ENCODE measurements at regions not wholly inside any gene's neighbourhood (a gene's known extent, or its start where the extent isn't known, plus 50 kb on each side); places are given as distances from the start of the nearest gene placed in this dataset.

DNA sequence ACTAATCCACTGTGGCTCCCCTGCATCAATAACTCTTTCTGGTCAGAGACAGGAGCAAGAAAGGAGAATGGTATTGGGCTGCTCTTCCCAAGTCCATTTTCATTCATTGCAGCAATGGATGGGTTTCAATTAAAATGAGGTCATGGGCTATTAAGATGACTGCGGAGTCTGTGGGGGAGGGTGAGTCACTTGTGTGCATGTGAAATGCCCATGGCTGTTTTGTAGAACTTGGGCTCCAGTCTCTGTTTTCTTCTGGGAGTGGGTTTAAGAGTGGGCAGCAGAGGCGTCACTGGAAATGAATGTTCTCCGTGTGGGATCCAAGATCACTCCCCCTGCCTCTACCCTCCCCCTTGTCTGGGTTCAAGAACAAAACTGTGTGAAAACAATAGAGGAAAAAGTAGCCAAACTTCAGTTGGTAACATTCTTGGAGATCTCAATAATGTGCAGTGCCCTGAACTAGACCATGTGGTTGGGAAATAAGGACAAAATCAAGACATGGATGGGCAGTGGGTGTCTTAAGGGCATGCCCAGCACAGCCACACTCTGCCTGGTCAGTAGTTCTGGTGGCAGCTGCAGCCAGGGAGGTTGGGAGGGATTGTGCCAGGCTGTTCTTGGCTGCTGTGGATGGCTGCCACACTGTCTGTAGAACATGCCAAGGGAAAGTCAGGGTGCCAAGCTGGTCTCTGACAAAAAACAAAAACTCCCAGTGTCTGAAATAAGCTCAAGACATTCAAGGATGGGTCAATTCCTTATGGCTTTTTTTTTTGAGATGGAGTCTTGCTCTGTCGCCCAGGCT is 68.2 kb upstream of the CXCR4 start:
- no peak overlapping the region for H3K9ac ChIP-seq
- H2AFZ ChIP-seq: no peak overlapping the region
- TF ChIP-seq, protein P1, sequence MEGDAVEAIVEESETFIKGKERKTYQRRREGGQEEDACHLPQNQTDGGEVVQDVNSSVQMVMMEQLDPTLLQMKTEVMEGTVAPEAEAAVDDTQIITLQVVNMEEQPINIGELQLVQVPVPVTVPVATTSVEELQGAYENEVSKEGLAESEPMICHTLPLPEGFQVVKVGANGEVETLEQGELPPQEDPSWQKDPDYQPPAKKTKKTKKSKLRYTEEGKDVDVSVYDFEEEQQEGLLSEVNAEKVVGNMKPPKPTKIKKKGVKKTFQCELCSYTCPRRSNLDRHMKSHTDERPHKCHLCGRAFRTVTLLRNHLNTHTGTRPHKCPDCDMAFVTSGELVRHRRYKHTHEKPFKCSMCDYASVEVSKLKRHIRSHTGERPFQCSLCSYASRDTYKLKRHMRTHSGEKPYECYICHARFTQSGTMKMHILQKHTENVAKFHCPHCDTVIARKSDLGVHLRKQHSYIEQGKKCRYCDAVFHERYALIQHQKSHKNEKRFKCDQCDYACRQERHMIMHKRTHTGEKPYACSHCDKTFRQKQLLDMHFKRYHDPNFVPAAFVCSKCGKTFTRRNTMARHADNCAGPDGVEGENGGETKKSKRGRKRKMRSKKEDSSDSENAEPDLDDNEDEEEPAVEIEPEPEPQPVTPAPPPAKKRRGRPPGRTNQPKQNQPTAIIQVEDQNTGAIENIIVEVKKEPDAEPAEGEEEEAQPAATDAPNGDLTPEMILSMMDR (IDR thresholded peaks at IDR 0.05): no peak
- no peaks in the 10 kb centered on the region for H3K27me3 ChIP-seq (ENCODE audit: control insufficient read depth, insufficient read depth, low read length)
- no peak overlapping the region for H3K27ac ChIP-seq
- H3K4me3 ChIP-seq (ENCODE audit: low read depth, low read length): no peak overlapping the region
- no peak overlapping the region for H3K4me2 ChIP-seq (ENCODE audit: low read length)
- no peaks in the 10 kb centered on the region for H3K79me2 ChIP-seq
- H3K9me3 ChIP-seq (ENCODE audit: control insufficient read depth, low read length): no peaks in the 10 kb centered on the region
- no peaks in the 10 kb centered on the region for H3K4me1 ChIP-seq
- H3K36me3 ChIP-seq (ENCODE audit: control insufficient read depth, insufficient read depth, low read length): no peaks in the 10 kb centered on the region

DNA sequence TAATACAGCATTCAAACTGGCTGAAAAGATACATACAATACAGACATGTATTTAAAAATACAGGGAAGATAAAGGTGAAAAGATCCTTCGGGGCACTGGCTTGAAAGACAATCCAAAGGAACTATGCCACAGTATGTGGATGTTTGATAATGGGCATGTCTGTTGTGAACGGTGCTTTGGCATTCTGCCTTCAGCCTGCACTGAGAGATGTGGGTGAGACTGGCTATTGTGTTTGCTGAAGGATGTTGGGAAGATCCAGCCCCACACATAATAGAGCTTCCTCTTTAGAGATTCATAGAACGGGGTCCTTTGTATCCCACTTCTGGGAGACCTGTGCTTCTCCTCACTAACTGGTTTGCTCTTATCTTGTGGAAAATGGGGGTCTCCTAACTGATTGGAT is 65.1 kb upstream of the CXCR4 start:
- H3K27ac ChIP-seq: no peak overlapping the region
- H3K9ac ChIP-seq: no peak overlapping the region
- H3K27me3 ChIP-seq (ENCODE audit: control insufficient read depth, insufficient read depth, low read length): no peaks in the 10 kb centered on the region
- TF ChIP-seq, protein P1 (IDR thresholded peaks at IDR 0.05): no peak
- H3K79me2 ChIP-seq: no peaks in the 10 kb centered on the region
- H3K9me3 ChIP-seq (ENCODE audit: control insufficient read depth, low read length): no peaks in the 10 kb centered on the region
- no peaks in the 10 kb centered on the region for H3K36me3 ChIP-seq (ENCODE audit: control insufficient read depth, insufficient read depth, low read length)
- no peak overlapping the region for H2AFZ ChIP-seq
- no peak overlapping the region for H3K4me2 ChIP-seq (ENCODE audit: low read length)
- no peaks in the 10 kb centered on the region for H3K4me1 ChIP-seq
- no peak overlapping the region for H3K4me3 ChIP-seq (ENCODE audit: low read depth, low read length)

DNA sequence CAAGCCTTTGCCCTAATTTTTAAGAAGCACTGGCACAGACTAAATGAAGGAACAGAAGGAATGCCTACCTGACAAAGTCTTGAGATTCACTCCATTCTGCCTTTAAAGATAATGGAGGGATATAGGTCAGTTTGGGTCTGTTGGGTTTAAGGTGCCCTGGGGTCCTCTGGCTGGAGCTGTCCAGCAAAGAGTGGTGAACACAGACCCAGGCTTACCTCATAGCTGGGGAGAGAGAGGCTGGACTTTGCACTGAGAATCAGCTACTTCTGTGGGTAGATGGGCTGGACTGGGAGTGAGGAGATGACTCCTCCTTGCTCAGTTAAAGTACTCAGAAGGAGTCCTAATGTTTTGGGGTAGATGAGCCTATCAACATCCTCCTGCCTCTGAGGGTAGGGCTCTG is 64.4 kb upstream of the CXCR4 start:
- H2AFZ ChIP-seq: no peak overlapping the region
- no peak overlapping the region for H3K4me3 ChIP-seq (ENCODE audit: low read depth, low read length)
- no peaks in the 10 kb centered on the region for H3K79me2 ChIP-seq
- H3K27ac ChIP-seq: no peak overlapping the region
- no peaks in the 10 kb centered on the region for H3K36me3 ChIP-seq (ENCODE audit: control insufficient read depth, insufficient read depth, low read length)
- no peaks in the 10 kb centered on the region for H3K9me3 ChIP-seq (ENCODE audit: control insufficient read depth, low read length)
- TF ChIP-seq, protein P1 (IDR thresholded peaks at IDR 0.05): no peak
- H3K4me1 ChIP-seq: no peaks in the 10 kb centered on the region
- H3K9ac ChIP-seq: no peak overlapping the region
- H3K27me3 ChIP-seq (ENCODE audit: control insufficient read depth, insufficient read depth, low read length): no peaks in the 10 kb centered on the region
- no peak overlapping the region for H3K4me2 ChIP-seq (ENCODE audit: low read length)

DNA sequence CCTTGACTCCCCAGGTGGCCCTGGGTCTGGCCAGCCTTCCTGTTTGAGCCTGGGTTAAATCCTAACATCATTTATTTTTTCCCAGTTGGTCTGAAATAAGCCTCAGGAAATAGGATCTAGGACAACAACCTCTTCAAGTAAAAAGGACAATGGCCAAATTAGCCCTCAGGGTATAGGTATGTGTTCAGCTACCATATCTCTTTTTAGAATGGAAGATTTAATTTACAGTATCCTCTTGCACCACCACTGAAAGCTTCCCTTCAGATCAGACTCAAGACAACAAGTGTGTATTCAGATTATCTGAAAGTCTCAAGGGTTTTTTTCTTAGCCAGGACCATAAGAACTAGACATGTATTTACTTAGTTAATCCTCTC is 61.6 kb upstream of the CXCR4 start:
- Histone ChIP-seq H3K36me3 (ENCODE audit: control insufficient read depth, insufficient read depth, low read length) (no peaks in the 10 kb centered on the region), H3K9me3 (ENCODE audit: control insufficient read depth, low read length) (no peaks in the 10 kb centered on the region), H3K4me1 (no peaks in the 10 kb centered on the region), H3K9ac (no peak overlapping the region), H3K4me2 (ENCODE audit: low read length) (no peak overlapping the region), H3K79me2 (no peaks in the 10 kb centered on the region), H3K27me3 (ENCODE audit: control insufficient read depth, insufficient read depth, low read length) (no peaks in the 10 kb centered on the region), H3K27ac (no peak overlapping the region), H3K4me3 (ENCODE audit: low read depth, low read length) (no peak overlapping the region), H2AFZ (no peak overlapping the region)
- TF ChIP-seq, protein P1 (IDR thresholded peaks at IDR 0.05): no peak

Measured in parathyroid adenoma (tissue), 2 donors.